ENCODE measurements at regions not wholly inside any gene's neighbourhood (a gene's known extent, or its start where the extent isn't known, plus 50 kb on each side); places are given as distances from the start of the nearest gene placed in this dataset.

DNA sequence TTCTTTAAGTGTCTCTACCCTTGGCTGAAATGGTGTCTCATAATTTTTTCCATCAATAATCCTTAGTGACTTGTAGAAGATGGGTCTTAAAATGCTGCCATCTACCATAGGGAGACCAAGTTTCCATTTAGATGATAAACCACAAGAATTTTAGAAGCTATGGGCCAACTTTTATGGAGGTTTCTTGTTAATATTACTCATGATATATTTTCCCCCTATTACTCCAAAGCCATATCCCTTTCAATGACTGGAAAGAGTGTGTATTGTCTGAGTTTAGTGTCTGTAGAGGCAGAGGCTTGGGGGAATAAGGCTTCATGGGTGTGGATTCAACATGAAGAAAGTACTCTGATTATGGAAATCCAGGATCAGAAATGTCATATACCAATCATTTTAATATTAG, 507.3 kb upstream of the TNC start:
- no peak for DNase-seq
- no peaks in the 10 kb centered on the region for H3K36me3 ChIP-seq (replicated peaks; ENCODE audit: insufficient read depth, low read length)
- TF ChIP-seq, protein P1, sequence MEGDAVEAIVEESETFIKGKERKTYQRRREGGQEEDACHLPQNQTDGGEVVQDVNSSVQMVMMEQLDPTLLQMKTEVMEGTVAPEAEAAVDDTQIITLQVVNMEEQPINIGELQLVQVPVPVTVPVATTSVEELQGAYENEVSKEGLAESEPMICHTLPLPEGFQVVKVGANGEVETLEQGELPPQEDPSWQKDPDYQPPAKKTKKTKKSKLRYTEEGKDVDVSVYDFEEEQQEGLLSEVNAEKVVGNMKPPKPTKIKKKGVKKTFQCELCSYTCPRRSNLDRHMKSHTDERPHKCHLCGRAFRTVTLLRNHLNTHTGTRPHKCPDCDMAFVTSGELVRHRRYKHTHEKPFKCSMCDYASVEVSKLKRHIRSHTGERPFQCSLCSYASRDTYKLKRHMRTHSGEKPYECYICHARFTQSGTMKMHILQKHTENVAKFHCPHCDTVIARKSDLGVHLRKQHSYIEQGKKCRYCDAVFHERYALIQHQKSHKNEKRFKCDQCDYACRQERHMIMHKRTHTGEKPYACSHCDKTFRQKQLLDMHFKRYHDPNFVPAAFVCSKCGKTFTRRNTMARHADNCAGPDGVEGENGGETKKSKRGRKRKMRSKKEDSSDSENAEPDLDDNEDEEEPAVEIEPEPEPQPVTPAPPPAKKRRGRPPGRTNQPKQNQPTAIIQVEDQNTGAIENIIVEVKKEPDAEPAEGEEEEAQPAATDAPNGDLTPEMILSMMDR (IDR thresholded peaks at IDR 0.05; ENCODE audit: low read length) = no peak
- no peak for TF ChIP-seq EZH2phosphoT487 (IDR thresholded peaks at IDR 0.05; ENCODE audit: low read length)
- no peak for TF ChIP-seq EZH2 (optimal IDR thresholded peaks at IDR 0.05; ENCODE audit: low read depth, low read length)
- H3K27ac ChIP-seq (ENCODE audit: low read length) = no peak overlapping the region
- H3K27me3 ChIP-seq (replicated peaks; ENCODE audit: insufficient read depth, low read length) = no peaks in the 10 kb centered on the region
- no peak overlapping the region for H3K4me3 ChIP-seq (ENCODE audit: low read length)
- H3K4me1 ChIP-seq (ENCODE audit: low read length) = no peaks in the 10 kb centered on the region
- H3K79me2 ChIP-seq (ENCODE audit: low read length) = no peaks in the 10 kb centered on the region
- no peaks in the 10 kb centered on the region for H3K9me2 ChIP-seq (replicated peaks; ENCODE audit: insufficient read depth, low read length)
- H3K4me2 ChIP-seq (ENCODE audit: low read depth, low read length) = no peak overlapping the region
- H3K9me3 ChIP-seq (replicated peaks; ENCODE audit: insufficient read depth, low read length) = no peaks in the 10 kb centered on the region
- no peak overlapping the region for H2AFZ ChIP-seq (ENCODE audit: low read length)
- no peak overlapping the region for H3K9ac ChIP-seq (ENCODE audit: low read length)
- H4K20me1 ChIP-seq (ENCODE audit: insufficient read depth, low read length) = no peaks in the 10 kb centered on the region
- H3F3A ChIP-seq (ENCODE audit: insufficient read depth, low read length) = no peaks in the 10 kb centered on the region

DNA sequence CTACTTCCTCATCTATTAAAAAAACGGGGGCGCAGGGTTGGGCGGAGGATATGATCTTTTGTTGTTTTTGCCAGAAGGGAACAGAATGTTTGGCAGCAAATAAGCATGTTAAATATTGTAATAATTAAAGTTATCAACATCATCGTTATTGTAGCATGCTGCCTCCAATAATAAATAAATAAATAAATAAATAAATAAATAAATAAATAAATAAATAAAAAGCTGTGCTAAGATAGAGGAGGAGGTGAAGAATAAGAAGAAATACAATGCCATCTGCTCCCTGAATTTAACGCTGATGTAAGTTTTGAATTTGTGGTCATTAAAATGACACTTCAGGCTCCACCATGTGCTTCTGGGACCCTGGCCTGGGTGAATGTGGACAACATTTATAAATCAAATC, 508.0 kb upstream of the TNC start:
- Histone ChIP-seq H4K20me1 (ENCODE audit: insufficient read depth, low read length) (no peaks in the 10 kb centered on the region), H3K4me2 (ENCODE audit: low read depth, low read length) (no peak overlapping the region), H3K79me2 (ENCODE audit: low read length) (no peaks in the 10 kb centered on the region), H3K9me2 (replicated peaks; ENCODE audit: insufficient read depth, low read length) (no peaks in the 10 kb centered on the region), H2AFZ (ENCODE audit: low read length) (no peak overlapping the region), H3K4me1 (ENCODE audit: low read length) (no peaks in the 10 kb centered on the region), H3K9me3 (replicated peaks; ENCODE audit: insufficient read depth, low read length) (no peaks in the 10 kb centered on the region), H3K36me3 (replicated peaks; ENCODE audit: insufficient read depth, low read length) (no peaks in the 10 kb centered on the region), H3K27me3 (replicated peaks; ENCODE audit: insufficient read depth, low read length) (no peaks in the 10 kb centered on the region), H3K4me3 (ENCODE audit: low read length) (no peak overlapping the region), H3F3A (ENCODE audit: insufficient read depth, low read length) (no peaks in the 10 kb centered on the region), H3K27ac (ENCODE audit: low read length) (no peak overlapping the region), H3K9ac (ENCODE audit: low read length) (no peak overlapping the region)
- DNase-seq = no peak
- TF ChIP-seq EZH2phosphoT487 (IDR thresholded peaks at IDR 0.05; ENCODE audit: low read length) = no peak
- TF ChIP-seq, protein P1 (IDR thresholded peaks at IDR 0.05; ENCODE audit: low read length) = no peak
- no peak for TF ChIP-seq EZH2 (optimal IDR thresholded peaks at IDR 0.05; ENCODE audit: low read depth, low read length)

DNA sequence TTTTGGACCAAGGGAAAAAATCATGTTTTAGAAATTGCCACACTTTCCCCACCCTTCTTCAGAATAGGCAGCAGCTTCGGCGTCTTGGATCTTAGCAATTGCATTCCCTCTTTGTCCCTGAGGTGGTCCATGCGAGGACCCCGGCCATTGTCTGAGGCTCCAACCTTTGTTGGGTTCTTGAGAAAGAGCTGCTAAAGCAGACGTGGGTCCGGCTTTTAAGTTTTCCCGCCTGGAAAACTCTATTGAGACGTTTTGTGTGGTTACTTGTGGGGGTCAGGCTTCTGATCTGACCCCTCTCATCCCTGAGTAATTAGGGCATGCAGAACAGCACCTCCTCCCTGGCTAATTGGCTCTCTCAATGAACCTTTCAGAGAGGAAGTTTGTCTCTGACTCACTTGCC, 509.6 kb upstream of the TNC start:
- Histone ChIP-seq H3K9ac (ENCODE audit: low read length) (no peak overlapping the region), H3K4me2 (ENCODE audit: low read depth, low read length) (no peak overlapping the region), H3K27ac (ENCODE audit: low read length) (no peak overlapping the region), H2AFZ (ENCODE audit: low read length) (no peak overlapping the region), H3K79me2 (ENCODE audit: low read length) (no peaks in the 10 kb centered on the region), H3K27me3 (replicated peaks; ENCODE audit: insufficient read depth, low read length) (no peaks in the 10 kb centered on the region), H4K20me1 (ENCODE audit: insufficient read depth, low read length) (no peaks in the 10 kb centered on the region), H3K4me3 (ENCODE audit: low read length) (no peak overlapping the region), H3K36me3 (replicated peaks; ENCODE audit: insufficient read depth, low read length) (no peaks in the 10 kb centered on the region), H3K4me1 (ENCODE audit: low read length) (no peaks in the 10 kb centered on the region), H3F3A (ENCODE audit: insufficient read depth, low read length) (no peaks in the 10 kb centered on the region), H3K9me2 (replicated peaks; ENCODE audit: insufficient read depth, low read length) (no peaks in the 10 kb centered on the region), H3K9me3 (replicated peaks; ENCODE audit: insufficient read depth, low read length) (no peaks in the 10 kb centered on the region)
- TF ChIP-seq, protein P1 (IDR thresholded peaks at IDR 0.05; ENCODE audit: low read length) = no peak
- TF ChIP-seq EZH2 (optimal IDR thresholded peaks at IDR 0.05; ENCODE audit: low read depth, low read length) (no peak), EZH2phosphoT487 (IDR thresholded peaks at IDR 0.05; ENCODE audit: low read length) (no peak)
- no peak for DNase-seq
